ENCODE measurements at regions not wholly inside any gene's neighbourhood (a gene's known extent, or its start where the extent isn't known, plus 50 kb on each side); places are given as distances from the start of the nearest gene placed in this dataset.

- TF ChIP-seq TAF1 (IDR thresholded peaks at IDR 0.05; ENCODE audit: borderline replicate concordance, low read depth, low read length) (no peak), EZH2phosphoT487 (IDR thresholded peaks at IDR 0.05; ENCODE audit: borderline replicate concordance, low read depth) (no peak), TCF12 (IDR thresholded peaks at IDR 0.05) (no peak)
- TF ChIP-seq, protein P1, sequence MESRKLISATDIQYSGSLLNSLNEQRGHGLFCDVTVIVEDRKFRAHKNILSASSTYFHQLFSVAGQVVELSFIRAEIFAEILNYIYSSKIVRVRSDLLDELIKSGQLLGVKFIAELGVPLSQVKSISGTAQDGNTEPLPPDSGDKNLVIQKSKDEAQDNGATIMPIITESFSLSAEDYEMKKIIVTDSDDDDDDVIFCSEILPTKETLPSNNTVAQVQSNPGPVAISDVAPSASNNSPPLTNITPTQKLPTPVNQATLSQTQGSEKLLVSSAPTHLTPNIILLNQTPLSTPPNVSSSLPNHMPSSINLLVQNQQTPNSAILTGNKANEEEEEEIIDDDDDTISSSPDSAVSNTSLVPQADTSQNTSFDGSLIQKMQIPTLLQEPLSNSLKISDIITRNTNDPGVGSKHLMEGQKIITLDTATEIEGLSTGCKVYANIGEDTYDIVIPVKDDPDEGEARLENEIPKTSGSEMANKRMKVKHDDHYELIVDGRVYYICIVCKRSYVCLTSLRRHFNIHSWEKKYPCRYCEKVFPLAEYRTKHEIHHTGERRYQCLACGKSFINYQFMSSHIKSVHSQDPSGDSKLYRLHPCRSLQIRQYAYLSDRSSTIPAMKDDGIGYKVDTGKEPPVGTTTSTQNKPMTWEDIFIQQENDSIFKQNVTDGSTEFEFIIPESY (IDR thresholded peaks at IDR 0.05; ENCODE audit: borderline replicate concordance, low read depth) = no peak
Observed at GRCh38 chr1:213329406-213330008, 278.5 kb downstream of the RPS6KC1 start (continued).

DNA sequence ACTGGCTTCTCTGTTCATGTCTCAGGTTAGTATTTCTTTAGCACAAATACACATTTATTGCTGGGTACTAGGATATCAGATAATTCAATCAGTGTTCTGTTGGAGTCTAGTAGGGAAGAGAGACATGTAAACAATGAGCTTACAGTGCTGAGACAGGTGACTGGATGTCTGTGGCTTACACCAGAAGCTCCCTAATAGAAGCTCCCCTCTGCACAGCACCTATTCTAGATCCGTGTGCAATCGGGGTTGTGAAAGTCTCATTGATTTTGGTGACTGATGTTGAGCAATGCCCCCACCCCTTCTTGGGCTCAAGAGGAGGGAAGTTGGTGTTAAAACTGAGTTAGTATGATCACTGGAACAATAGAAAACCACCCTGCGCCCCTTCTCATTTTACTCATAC lies 279.2 kb downstream of the RPS6KC1 start:
- Histone ChIP-seq H3K4me3 (ENCODE audit: low read depth in 2 of 2, low read length in 1 of 2) (no peak overlapping the region), H3K9me2 (no peaks in the 10 kb centered on the region), H3K27ac (ENCODE audit: low read depth in 2 of 2, low read length in 1 of 2) (no peak overlapping the region), H3K4me1 (ENCODE audit: control insufficient read depth in 1 of 2, insufficient read depth in 2 of 2, low read depth in 1 of 2, low read length in 1 of 2) (peaks cover 0 to 10% of the 10 kb centered on the region in 2 experiments; a peak in 2 of 4 replicates), H3K9me3 (no peaks in the 10 kb centered on the region), H3K9ac (no peak overlapping the region), H3K79me2 (ENCODE audit: insufficient read depth) (no peaks in the 10 kb centered on the region), H2AFZ (ENCODE audit: low read depth) (no peak overlapping the region), H3F3A (replicated peaks; ENCODE audit: insufficient read depth) (no peaks in the 10 kb centered on the region), H3K27me3 (ENCODE audit: insufficient read depth) (no peaks in the 10 kb centered on the region), H3K4me2 (no peak overlapping the region), H4K20me1 (ENCODE audit: insufficient read depth) (no peaks in the 10 kb centered on the region), H3K36me3 (replicated peaks in 1 of 2; ENCODE audit: control insufficient read depth in 1 of 2, insufficient read depth in 2 of 2, low read length in 1 of 2) (no peaks in the 10 kb centered on the region)
- ChIA-PET POLR2A (no interaction called here), CTCF (interaction anchor here (1.4 kb wide), 1 partner anchor 12 kb away, joined by 3 read pairs; no protein-coding TSS in a partner anchor)
- TF ChIP-seq, protein P2, sequence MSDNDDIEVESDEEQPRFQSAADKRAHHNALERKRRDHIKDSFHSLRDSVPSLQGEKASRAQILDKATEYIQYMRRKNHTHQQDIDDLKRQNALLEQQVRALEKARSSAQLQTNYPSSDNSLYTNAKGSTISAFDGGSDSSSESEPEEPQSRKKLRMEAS (IDR thresholded peaks at IDR 0.05; ENCODE audit: low read depth) = no peak
- TF ChIP-seq MEF2A (IDR thresholded peaks at IDR 0.05; ENCODE audit: borderline replicate concordance, low read depth) (no peak), EZH2phosphoT487 (IDR thresholded peaks at IDR 0.05; ENCODE audit: borderline replicate concordance, low read depth) (no peak), NRF1 (IDR thresholded peaks at IDR 0.05; ENCODE audit: low read depth, low read length) (no peak), RXRA (IDR thresholded peaks at IDR 0.05; ENCODE audit: borderline replicate concordance, low read depth) (no peak), TAF1 (IDR thresholded peaks at IDR 0.05; ENCODE audit: borderline replicate concordance, low read depth, low read length) (no peak), IRF3 (IDR thresholded peaks at IDR 0.05; ENCODE audit: low read depth, low read length) (no peak), REST (IDR thresholded peaks at IDR 0.05; ENCODE audit: low read depth, low read length) (no peak), NFIC (IDR thresholded peaks at IDR 0.05; ENCODE audit: borderline replicate concordance) (no peak)
- TF ChIP-seq, protein P3, sequence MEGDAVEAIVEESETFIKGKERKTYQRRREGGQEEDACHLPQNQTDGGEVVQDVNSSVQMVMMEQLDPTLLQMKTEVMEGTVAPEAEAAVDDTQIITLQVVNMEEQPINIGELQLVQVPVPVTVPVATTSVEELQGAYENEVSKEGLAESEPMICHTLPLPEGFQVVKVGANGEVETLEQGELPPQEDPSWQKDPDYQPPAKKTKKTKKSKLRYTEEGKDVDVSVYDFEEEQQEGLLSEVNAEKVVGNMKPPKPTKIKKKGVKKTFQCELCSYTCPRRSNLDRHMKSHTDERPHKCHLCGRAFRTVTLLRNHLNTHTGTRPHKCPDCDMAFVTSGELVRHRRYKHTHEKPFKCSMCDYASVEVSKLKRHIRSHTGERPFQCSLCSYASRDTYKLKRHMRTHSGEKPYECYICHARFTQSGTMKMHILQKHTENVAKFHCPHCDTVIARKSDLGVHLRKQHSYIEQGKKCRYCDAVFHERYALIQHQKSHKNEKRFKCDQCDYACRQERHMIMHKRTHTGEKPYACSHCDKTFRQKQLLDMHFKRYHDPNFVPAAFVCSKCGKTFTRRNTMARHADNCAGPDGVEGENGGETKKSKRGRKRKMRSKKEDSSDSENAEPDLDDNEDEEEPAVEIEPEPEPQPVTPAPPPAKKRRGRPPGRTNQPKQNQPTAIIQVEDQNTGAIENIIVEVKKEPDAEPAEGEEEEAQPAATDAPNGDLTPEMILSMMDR (IDR thresholded peaks at IDR 0.05) = no peak
- TF ChIP-seq, protein P4, sequence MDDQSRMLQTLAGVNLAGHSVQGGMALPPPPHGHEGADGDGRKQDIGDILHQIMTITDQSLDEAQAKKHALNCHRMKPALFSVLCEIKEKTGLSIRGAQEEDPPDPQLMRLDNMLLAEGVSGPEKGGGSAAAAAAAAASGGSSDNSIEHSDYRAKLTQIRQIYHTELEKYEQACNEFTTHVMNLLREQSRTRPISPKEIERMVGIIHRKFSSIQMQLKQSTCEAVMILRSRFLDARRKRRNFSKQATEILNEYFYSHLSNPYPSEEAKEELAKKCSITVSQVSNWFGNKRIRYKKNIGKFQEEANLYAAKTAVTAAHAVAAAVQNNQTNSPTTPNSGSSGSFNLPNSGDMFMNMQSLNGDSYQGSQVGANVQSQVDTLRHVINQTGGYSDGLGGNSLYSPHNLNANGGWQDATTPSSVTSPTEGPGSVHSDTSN (IDR thresholded peaks at IDR 0.05) = no peak
- no peak for DNase-seq
- WGBS (ENCODE audit: low lambda C conversion rate) = 61% methylated on average over 3 of the region's 3 CpGs

Measured in SK-N-SH (cell line).